GM23338 (cell line): ENCODE measurements at regions not wholly inside any gene's neighbourhood (a gene's known extent, or its start where the extent isn't known, plus 50 kb on each side); places are given as distances from the start of the nearest gene placed in this dataset.

ENCODE experiments used
- ATAC-seq: fragments of 200-7000 bp; cut with Tn5 transposase; 3 replicates; pipeline ENCODE4 v1.9.1; 2020
- DNase-seq: peaks from one replicate; pipeline ENCODE4 v3.0.0-alpha.2; 2015; ENCODE audit warnings: low spot score
- H2AFZ ChIP-seq: fragments of 200-600 bp; sonication (generic); 2 replicates; pipeline ENCODE4 v1.8.0; 2016; ENCODE audit warnings: antibody characterized with exemption, mild to moderate bottlenecking, moderate library complexity
- H3F3A ChIP-seq: fragments of 200-600 bp; sonication (generic); replicated peaks from 2 replicates; pipeline ENCODE4 v1.8.0; 2017; ENCODE audit warnings: antibody characterized with exemption, mixed run types, low read depth
- H3K27ac ChIP-seq: fragments of 200-600 bp; sonication (generic); 2 replicates; pipeline ENCODE4 v1.6.1; 2016; ENCODE audit warnings: low read depth
- H3K27me3 ChIP-seq: fragments of 200-600 bp; sonication (generic); 2 replicates; pipeline ENCODE4 v1.8.0; 2016; ENCODE audit warnings: mild to moderate bottlenecking, mixed run types, moderate library complexity; ENCODE audit not compliant: insufficient read depth
- H3K36me3 ChIP-seq: fragments of 200-600 bp; sonication (generic); 2 replicates; pipeline ENCODE4 v1.8.0; 2016; ENCODE audit warnings: mild to moderate bottlenecking; ENCODE audit not compliant: insufficient read depth
- H3K4me1 ChIP-seq: fragments of 200-600 bp; sonication (generic); 2 replicates; pipeline ENCODE4 v1.8.0; 2016; ENCODE audit warnings: mild to moderate bottlenecking, moderate library complexity; ENCODE audit not compliant: insufficient read depth
- H3K4me2 ChIP-seq: fragments of 200-600 bp; sonication (generic); 2 replicates; pipeline ENCODE4 v1.7.1; 2017; ENCODE audit warnings: mixed run types
- H3K4me3 ChIP-seq: fragments of 200-600 bp; sonication (generic); 2 replicates; pipeline ENCODE4 v1.6.1; 2016; ENCODE audit warnings: mixed run types
- H3K79me2 ChIP-seq: fragments of 200-600 bp; sonication (generic); replicated peaks from 2 replicates; pipeline ENCODE4 v1.8.0; 2017; ENCODE audit warnings: mild to moderate bottlenecking; ENCODE audit not compliant: insufficient read depth
- H3K9me2 ChIP-seq: fragments of 200-600 bp; sonication (generic); 2 replicates; pipeline ENCODE4 v1.8.0; 2017; ENCODE audit not compliant: insufficient read depth
- H4K20me1 ChIP-seq: fragments of 200-600 bp; sonication (generic); replicated peaks from 2 replicates; pipeline ENCODE4 v1.8.0; 2017; ENCODE audit warnings: mild to moderate bottlenecking; ENCODE audit not compliant: insufficient read depth
- H3K27ac Mint-ChIP-seq: 2 replicates; pipeline ENCODE4 v1.8.0; 2020; ENCODE audit warnings: inconsistent platforms, mild to moderate bottlenecking, moderate library complexity, mixed read lengths
- H3K27me3 Mint-ChIP-seq: 3 replicates; pipeline ENCODE4 v1.8.0; 2022; ENCODE audit warnings: low read depth, mild to moderate bottlenecking, moderate library complexity, mixed read lengths, inconsistent platforms; ENCODE audit not compliant: insufficient read depth, poor library complexity
- H3K36me3 Mint-ChIP-seq: 3 replicates; pipeline ENCODE4 v1.8.0; 2021; ENCODE audit warnings: low read depth, mild to moderate bottlenecking, inconsistent platforms, moderate library complexity, mixed read lengths
- H3K4me1 Mint-ChIP-seq: 3 replicates; pipeline ENCODE4 v1.8.0; 2020; ENCODE audit warnings: mild to moderate bottlenecking, inconsistent platforms, mixed read lengths
- H3K4me3 Mint-ChIP-seq: 3 replicates; pipeline ENCODE4 v1.8.0; 2021; ENCODE audit warnings: moderate library complexity, mild to moderate bottlenecking, inconsistent platforms, mixed read lengths
- H3K9me3 Mint-ChIP-seq: 3 replicates; pipeline ENCODE4 v1.8.0; 2020; ENCODE audit warnings: moderate library complexity, mild to moderate bottlenecking, inconsistent platforms, mixed read lengths
- CREB1 ChIP-seq: fragments of 250-450 bp; sonication (Bioruptor Pico); IDR thresholded peaks from 2 replicates; pipeline ENCODE4 v1.5.0; 2020; ENCODE audit warnings: low read depth, mild to moderate bottlenecking, moderate library complexity
- EZH2 ChIP-seq: fragments of 200-600 bp; sonication (generic); IDR thresholded peaks from one replicate; pipeline ENCODE4 v1.8.0; 2017; ENCODE audit warnings: antibody characterized with exemption, mild to moderate bottlenecking, low read depth; ENCODE audit not compliant: unreplicated experiment
- NANOG ChIP-seq: IDR thresholded peaks from 2 replicates; pipeline ENCODE4 v1.6.1; 2016; ENCODE audit warnings: antibody characterized with exemption, borderline replicate concordance
- STAT1 ChIP-seq: IDR thresholded peaks from one replicate; pipeline ENCODE4 v1.6.1; 2016; ENCODE audit warnings: antibody characterized with exemption; ENCODE audit not compliant: unreplicated experiment
- TF ChIP-seq, protein P1 (sequence below): fragments of 250-450 bp; sonication (Bioruptor Pico); IDR thresholded peaks from 2 replicates; pipeline ENCODE4 v1.5.0; 2020; ENCODE audit warnings: mild to moderate bottlenecking, moderate library complexity

DNA sequence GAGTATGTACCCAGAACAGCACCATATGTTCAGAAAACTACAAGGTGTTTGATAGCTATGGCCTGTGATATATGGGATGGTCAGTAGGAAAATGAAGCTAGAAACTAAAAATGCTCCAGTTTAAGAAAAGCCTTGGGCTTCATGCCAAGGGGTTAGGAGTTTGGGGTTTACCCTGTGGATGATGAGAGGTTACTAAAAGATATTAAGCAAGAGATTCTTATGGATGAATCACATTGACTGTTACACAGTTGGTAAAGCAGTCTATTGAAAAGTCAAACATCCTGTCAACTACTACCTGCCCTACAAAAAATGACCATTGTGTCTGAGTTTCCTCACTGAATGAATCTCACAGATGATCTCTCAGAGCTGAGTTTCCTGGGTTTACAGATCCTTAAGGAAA lies 166.2 kb upstream of the INHBA start:
- peaks cover 27% of the 10 kb centered on the region for H3K9me3 Mint-ChIP-seq
- Histone ChIP-seq H3K27me3 (no peaks in the 10 kb centered on the region), H3K4me2 (no peak overlapping the region), H3K79me2 (no peaks in the 10 kb centered on the region), H4K20me1 (no peaks in the 10 kb centered on the region), H2AFZ (no peak overlapping the region), H3K4me1 (peaks cover 4% of the 10 kb centered on the region; the same call in 1 of the 2 replicates), H3K27ac (no peak overlapping the region), H3K4me3 (no peak overlapping the region), H3K9me2 (peaks cover under 1% of the 10 kb centered on the region; the same call in 1 of the 2 replicates), H3K36me3 (0 out of 2 replicates have a peak, but pooled peaks cover 5% of the 10 kb centered on the region), H3F3A (no peaks in the 10 kb centered on the region)
- ATAC-seq (no peak), DNase-seq (no peak)
- H3K4me1 Mint-ChIP-seq: no peaks in the 10 kb centered on the region; the same call in 2 of the 3 replicates
- H3K4me3 Mint-ChIP-seq: no peak overlapping the region
- peaks cover 2% of the 10 kb centered on the region for H3K27me3 Mint-ChIP-seq
- peaks cover 24% of the 10 kb centered on the region for H3K36me3 Mint-ChIP-seq
- TF ChIP-seq NANOG: no peak
- no peak for TF ChIP-seq EZH2
- TF ChIP-seq, protein P1, sequence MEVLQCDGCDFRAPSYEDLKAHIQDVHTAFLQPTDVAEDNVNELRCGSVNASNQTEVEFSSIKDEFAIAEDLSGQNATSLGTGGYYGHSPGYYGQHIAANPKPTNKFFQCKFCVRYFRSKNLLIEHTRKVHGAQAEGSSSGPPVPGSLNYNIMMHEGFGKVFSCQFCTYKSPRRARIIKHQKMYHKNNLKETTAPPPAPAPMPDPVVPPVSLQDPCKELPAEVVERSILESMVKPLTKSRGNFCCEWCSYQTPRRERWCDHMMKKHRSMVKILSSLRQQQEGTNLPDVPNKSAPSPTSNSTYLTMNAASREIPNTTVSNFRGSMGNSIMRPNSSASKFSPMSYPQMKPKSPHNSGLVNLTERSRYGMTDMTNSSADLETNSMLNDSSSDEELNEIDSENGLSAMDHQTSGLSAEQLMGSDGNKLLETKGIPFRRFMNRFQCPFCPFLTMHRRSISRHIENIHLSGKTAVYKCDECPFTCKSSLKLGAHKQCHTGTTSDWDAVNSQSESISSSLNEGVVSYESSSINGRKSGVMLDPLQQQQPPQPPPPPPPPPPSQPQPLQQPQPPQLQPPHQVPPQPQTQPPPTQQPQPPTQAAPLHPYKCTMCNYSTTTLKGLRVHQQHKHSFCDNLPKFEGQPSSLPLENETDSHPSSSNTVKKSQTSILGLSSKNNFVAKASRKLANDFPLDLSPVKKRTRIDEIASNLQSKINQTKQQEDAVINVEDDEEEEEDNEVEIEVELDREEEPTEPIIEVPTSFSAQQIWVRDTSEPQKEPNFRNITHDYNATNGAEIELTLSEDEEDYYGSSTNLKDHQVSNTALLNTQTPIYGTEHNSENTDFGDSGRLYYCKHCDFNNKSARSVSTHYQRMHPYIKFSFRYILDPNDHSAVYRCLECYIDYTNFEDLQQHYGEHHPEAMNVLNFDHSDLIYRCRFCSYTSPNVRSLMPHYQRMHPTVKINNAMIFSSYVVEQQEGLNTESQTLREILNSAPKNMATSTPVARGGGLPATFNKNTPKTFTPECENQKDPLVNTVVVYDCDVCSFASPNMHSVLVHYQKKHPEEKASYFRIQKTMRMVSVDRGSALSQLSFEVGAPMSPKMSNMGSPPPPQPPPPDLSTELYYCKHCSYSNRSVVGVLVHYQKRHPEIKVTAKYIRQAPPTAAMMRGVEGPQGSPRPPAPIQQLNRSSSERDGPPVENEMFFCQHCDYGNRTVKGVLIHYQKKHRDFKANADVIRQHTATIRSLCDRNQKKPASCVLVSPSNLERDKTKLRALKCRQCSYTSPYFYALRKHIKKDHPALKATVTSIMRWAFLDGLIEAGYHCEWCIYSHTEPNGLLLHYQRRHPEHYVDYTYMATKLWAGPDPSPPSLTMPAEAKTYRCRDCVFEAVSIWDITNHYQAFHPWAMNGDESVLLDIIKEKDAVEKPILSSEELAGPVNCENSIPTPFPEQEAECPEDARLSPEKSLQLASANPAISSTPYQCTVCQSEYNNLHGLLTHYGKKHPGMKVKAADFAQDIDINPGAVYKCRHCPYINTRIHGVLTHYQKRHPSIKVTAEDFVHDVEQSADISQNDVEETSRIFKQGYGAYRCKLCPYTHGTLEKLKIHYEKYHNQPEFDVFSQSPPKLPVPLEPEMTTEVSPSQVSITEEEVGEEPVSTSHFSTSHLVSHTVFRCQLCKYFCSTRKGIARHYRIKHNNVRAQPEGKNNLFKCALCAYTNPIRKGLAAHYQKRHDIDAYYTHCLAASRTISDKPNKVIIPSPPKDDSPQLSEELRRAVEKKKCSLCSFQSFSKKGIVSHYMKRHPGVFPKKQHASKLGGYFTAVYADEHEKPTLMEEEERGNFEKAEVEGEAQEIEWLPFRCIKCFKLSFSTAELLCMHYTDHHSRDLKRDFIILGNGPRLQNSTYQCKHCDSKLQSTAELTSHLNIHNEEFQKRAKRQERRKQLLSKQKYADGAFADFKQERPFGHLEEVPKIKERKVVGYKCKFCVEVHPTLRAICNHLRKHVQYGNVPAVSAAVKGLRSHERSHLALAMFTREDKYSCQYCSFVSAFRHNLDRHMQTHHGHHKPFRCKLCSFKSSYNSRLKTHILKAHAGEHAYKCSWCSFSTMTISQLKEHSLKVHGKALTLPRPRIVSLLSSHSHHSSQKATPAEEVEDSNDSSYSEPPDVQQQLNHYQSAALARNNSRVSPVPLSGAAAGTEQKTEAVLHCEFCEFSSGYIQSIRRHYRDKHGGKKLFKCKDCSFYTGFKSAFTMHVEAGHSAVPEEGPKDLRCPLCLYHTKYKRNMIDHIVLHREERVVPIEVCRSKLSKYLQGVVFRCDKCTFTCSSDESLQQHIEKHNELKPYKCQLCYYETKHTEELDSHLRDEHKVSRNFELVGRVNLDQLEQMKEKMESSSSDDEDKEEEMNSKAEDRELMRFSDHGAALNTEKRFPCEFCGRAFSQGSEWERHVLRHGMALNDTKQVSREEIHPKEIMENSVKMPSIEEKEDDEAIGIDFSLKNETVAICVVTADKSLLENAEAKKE (CRISPR knock-in tag): no peak
- no peak overlapping the region for H3K27ac Mint-ChIP-seq

DNA sequence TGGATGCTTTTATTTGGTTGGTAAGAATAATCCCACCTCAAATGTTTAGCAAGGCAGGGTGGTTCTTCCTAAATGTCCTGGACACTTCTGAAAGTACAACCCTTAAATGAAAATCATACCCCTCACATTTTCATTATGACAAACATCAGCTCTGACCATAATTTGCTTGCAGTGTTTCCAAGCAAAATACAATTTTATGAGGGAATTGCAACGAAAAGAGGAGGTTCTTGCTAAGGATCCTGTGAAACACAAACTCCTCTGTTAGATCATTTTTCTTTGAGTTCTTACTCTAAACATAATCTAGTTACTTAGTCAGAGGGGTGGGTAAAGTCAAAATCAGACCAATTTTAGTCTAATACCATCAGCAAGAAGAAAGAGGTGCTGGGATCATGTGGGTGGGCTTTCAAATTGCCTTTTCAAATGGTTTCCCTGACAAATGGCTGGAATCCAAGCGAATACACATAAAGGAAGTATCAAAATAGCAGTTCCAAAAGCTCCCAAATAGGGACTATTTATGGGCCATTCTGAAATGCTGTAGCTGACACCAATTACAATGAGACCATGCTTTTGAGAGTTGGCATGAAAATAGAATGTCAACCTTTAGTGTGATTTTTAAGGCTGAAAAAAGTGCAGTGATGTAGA lies 164.9 kb upstream of the INHBA start:
- no peaks in the 10 kb centered on the region; the same call in 2 of the 3 replicates for H3K4me1 Mint-ChIP-seq
- ATAC-seq (no peak), DNase-seq (no peak)
- H3K36me3 Mint-ChIP-seq: peaks cover 29% of the 10 kb centered on the region
- Histone ChIP-seq H3F3A (no peaks in the 10 kb centered on the region), H3K4me1 (peaks cover 4% of the 10 kb centered on the region; the same call in 1 of the 2 replicates), H3K27me3 (no peaks in the 10 kb centered on the region), H3K36me3 (peaks cover 5% of the 10 kb centered on the region; the same call in 1 of the 2 replicates), H3K79me2 (no peaks in the 10 kb centered on the region), H3K27ac (no peak overlapping the region), H3K9me2 (peaks cover 11% of the 10 kb centered on the region; the same call in 1 of the 2 replicates), H4K20me1 (no peaks in the 10 kb centered on the region), H3K4me2 (no peak overlapping the region), H3K4me3 (no peak overlapping the region), H2AFZ (no peak overlapping the region; the same call in 1 of the 2 replicates)
- H3K27me3 Mint-ChIP-seq: peaks cover 2% of the 10 kb centered on the region
- peaks cover 31% of the 10 kb centered on the region for H3K9me3 Mint-ChIP-seq
- no peak overlapping the region for H3K27ac Mint-ChIP-seq
- no peak overlapping the region for H3K4me3 Mint-ChIP-seq
- TF ChIP-seq STAT1: no peak
- no peak for TF ChIP-seq CREB1
- TF ChIP-seq, protein P1 (CRISPR knock-in tag): no peak
